ENCODE measurements at regions not wholly inside any gene's neighbourhood (a gene's known extent, or its start where the extent isn't known, plus 50 kb on each side); places are given as distances from the start of the nearest gene placed in this dataset.

DNA sequence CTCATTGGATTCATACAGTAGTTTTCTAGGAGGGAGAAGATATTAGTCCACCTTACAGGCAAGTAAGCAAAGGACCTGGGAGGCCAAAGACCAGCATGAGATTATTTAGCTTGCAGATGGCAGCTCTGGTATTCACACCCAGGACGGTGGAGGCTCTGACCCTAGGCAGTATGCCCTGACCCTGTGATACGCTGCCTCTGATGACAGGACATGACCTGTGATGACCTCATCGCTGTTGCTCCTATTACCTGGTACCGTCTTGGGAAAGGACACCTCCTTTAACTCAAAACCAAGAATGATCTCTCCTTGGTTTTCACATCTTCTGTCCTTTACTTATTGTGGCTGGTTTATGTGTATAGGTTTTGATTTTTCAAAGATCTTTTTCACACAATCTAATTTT, 298.6 kb downstream of the CLIC5 start:
- Histone ChIP-seq H3K36me3 (no peaks in the 10 kb centered on the region), H3K9me3 (replicated peaks) (no peaks in the 10 kb centered on the region), H3K4me1 (peaks cover 41% of the 10 kb centered on the region), H3K27me3 (no peaks in the 10 kb centered on the region), H3K27ac (peak overlapping the region; percentile 92), H3K4me3 (no peak overlapping the region)
- DNase-seq = no peak

DNA sequence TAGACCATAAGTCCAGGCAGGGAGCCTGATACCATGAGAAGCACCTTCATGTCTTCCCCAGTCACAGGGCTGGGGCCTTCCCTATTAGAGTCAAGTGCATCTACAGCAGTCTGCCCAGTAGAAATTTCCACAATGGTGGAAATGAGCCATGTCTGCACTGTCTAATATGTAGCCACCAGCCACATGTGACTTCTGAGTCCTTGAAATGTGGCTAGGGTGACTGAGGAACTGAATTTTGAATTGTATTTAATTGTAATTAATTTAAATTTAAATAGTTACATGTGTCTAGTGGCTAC, 300.2 kb downstream of the CLIC5 start:
- Histone ChIP-seq H3K4me1 (peaks cover 49% of the 10 kb centered on the region), H3K36me3 (no peaks in the 10 kb centered on the region), H3K9me3 (replicated peaks) (no peaks in the 10 kb centered on the region), H3K27ac (no peak overlapping the region), H3K27me3 (no peaks in the 10 kb centered on the region), H3K4me3 (no peak overlapping the region)
- no peak for DNase-seq

- Histone ChIP-seq H3K9me3 (replicated peaks) (no peaks in the 10 kb centered on the region), H3K4me1 (peaks cover 53% of the 10 kb centered on the region), H3K27me3 (no peaks in the 10 kb centered on the region), H3K36me3 (no peaks in the 10 kb centered on the region), H3K27ac (peak overlapping the region; percentile 56), H3K4me3 (no peak overlapping the region)
- DNase-seq = peak; percentile 72 to 92
Measured at GRCh38 chr6:45714741-45715507, 300.7 kb downstream of the CLIC5 start.

DNA sequence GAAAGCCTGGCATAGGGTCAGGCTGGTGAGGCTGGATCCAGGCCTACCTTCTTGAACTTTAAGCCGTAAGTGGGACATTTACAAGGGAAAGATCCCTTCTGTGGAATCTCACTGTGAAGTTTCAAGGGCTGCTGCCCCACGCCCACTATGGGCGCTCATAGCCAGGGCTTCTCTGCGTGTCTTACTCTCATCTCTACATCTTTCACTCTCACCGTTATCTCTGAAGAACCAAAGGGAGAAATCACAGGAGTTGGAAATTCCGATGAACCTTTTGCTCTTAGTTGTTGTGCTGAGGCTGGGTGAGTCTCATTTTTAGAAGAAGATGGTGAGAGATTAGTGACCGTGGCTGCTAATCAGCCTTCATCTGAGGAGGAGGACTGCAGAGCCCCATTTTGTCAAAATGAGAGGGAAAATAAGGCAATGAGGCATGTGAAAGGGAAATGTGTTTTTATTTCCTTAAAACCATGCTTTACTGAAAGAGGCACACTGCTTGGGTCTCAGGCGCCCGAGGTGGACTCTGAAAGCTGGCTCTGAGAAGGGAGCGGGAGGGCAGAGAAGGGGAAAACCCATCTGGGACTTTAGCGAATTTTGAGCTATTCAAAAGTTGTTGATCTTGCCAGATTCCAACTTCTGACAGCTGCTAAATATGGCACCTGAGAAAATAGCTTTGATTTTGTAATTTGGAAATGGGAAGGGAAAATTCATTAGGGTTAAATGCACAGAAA, 301.5 kb downstream of the CLIC5 start:
- H3K9me3 ChIP-seq (replicated peaks) = no peaks in the 10 kb centered on the region
- peaks cover 53% of the 10 kb centered on the region for H3K4me1 ChIP-seq
- no peaks in the 10 kb centered on the region for H3K36me3 ChIP-seq
- peak overlapping the region; percentile 56 for H3K27ac ChIP-seq
- no peak overlapping the region for H3K4me3 ChIP-seq
- H3K27me3 ChIP-seq = no peaks in the 10 kb centered on the region
- DNase-seq = no peak

Data from SJCRH30 (cell line).